Thyroid gland (tissue), 4 donors: ENCODE measurements at regions not wholly inside any gene's neighbourhood (a gene's known extent, or its start where the extent isn't known, plus 50 kb on each side); places are given as distances from the start of the nearest gene placed in this dataset.

Experiments
- DNase-seq, 2 donors: peaks; one replicate each; pipeline ENCODE4 v3.0.0-alpha.2; 2019
- H3K27ac ChIP-seq, 3 donors: fragments of 200-600 bp; sonication (generic); 1 replicate in 2 of 3; 2 replicates in 1 of 3; pipeline ENCODE4 v1.5.1; 2016 to 2019; ENCODE audit warnings: mild to moderate bottlenecking in 1 of 3, moderate library complexity in 1 of 3
- H3K27me3 ChIP-seq: fragments of 200-600 bp; sonication (generic); one replicate; pipeline ENCODE4 v1.5.1; 2019
- H3K36me3 ChIP-seq, 2 donors: fragments of 200-600 bp; sonication (generic); one replicate each; pipeline ENCODE4 v1.5.1; 2016 to 2019
- H3K4me1 ChIP-seq, 2 donors: fragments of 200-600 bp; sonication (generic); one replicate each; pipeline ENCODE4 v1.5.1; 2017 to 2019
- H3K4me3 ChIP-seq, 3 donors: fragments of 200-600 bp; sonication (generic); replicated peaks in 1 of 3; 1 replicate in 2 of 3; 2 replicates in 1 of 3; pipeline ENCODE4 v1.5.1; 2016; ENCODE audit warnings: mild to moderate bottlenecking in 1 of 3
- H3K9me3 ChIP-seq: fragments of 200-600 bp; sonication (generic); one replicate; pipeline ENCODE4 v1.5.1; 2017
- CTCF ChIP-seq, 6 experiments: fragments of 200-600 bp in 3 of 6; fragments of 450-650 bp in 3 of 6; sonication (generic) in 3 of 6; IDR thresholded peaks; one replicate each; pipeline ENCODE4 v1.5.1; 2016 to 2019; ENCODE audit warnings: antibody characterized with exemption in 6 of 6, mild to moderate bottlenecking in 2 of 6, inconsistent platforms in 1 of 6, moderate library complexity in 1 of 6
- POLR2A ChIP-seq, 2 donors: fragments of 450-650 bp; IDR thresholded peaks; one replicate each; pipeline ENCODE4 v1.6.1; 2017; ENCODE audit warnings: antibody characterized with exemption in 2 of 2, mild to moderate bottlenecking in 2 of 2, moderate library complexity in 1 of 2
- WGBS, 2 donors: methylation state at CpG; one replicate each; pipeline ENCODE4 v1.1.5; 2017; 5-methylcytosine and 5-hydroxymethylcytosine counted together
- intact Hi-C: fragments of 100-400 bp; cut with DNase I; formaldehyde crosslinking; loops from one replicate; pipeline ENCODE4 v1.15.1; 2023

GRCh38 chr16:54444851-54445458, 158.4 kb upstream of the IRX3 start:
- H3K27me3 ChIP-seq: no peaks in the 10 kb centered on the region
- H3K4me3 ChIP-seq: no peak overlapping the region
- H3K4me1 ChIP-seq: peaks cover 0 to 8% of the 10 kb centered on the region in 2 donors
- H3K9me3 ChIP-seq: no peaks in the 10 kb centered on the region
- 40 to 76% methylated on average over 1 of the region's 1 CpG for WGBS, 2 donors
- no peak overlapping the region for H3K27ac ChIP-seq
- no peak for TF ChIP-seq POLR2A (IDR thresholded peaks at IDR 0.05)
- TF ChIP-seq CTCF (IDR thresholded peaks at IDR 0.05): no peak
- intact Hi-C loops: no loop called here
- no peaks in the 10 kb centered on the region for H3K36me3 ChIP-seq
- DNase-seq: no peak

GRCh38 chr16:54443839-54444238, 157.3 kb upstream of the IRX3 start:
- DNase-seq: no peak
- no peak overlapping the region for H3K4me3 ChIP-seq
- no peaks in the 10 kb centered on the region for H3K9me3 ChIP-seq
- no peaks in the 10 kb centered on the region for H3K27me3 ChIP-seq
- no peaks in the 10 kb centered on the region for H3K36me3 ChIP-seq
- 87 to 89% methylated on average over 1 of the region's 1 CpG for WGBS, 2 donors
- intact Hi-C loops: no loop called here
- H3K27ac ChIP-seq: no peak overlapping the region
- TF ChIP-seq CTCF (IDR thresholded peaks at IDR 0.05) (no peak), POLR2A (IDR thresholded peaks at IDR 0.05) (no peak)
- H3K4me1 ChIP-seq: peaks cover 0 to 8% of the 10 kb centered on the region in 2 donors

GRCh38 chr16:54443352-54443751, 156.8 kb upstream of the IRX3 start:
- Histone ChIP-seq H3K36me3 (no peaks in the 10 kb centered on the region), H3K27ac (no peak overlapping the region), H3K4me3 (no peak overlapping the region), H3K9me3 (no peaks in the 10 kb centered on the region), H3K4me1 (peaks cover 0 to 8% of the 10 kb centered on the region in 2 donors), H3K27me3 (no peaks in the 10 kb centered on the region)
- intact Hi-C loops: no loop called here
- no peak for DNase-seq
- no peak for TF ChIP-seq POLR2A (IDR thresholded peaks at IDR 0.05)
- no peak for TF ChIP-seq CTCF (IDR thresholded peaks at IDR 0.05)

- DNase-seq: no peak
- intact Hi-C loops: no loop called here
- Histone ChIP-seq H3K27me3 (no peaks in the 10 kb centered on the region), H3K9me3 (no peaks in the 10 kb centered on the region), H3K4me3 (no peak overlapping the region), H3K27ac (no peak overlapping the region), H3K36me3 (no peaks in the 10 kb centered on the region), H3K4me1 (peaks cover 0 to 8% of the 10 kb centered on the region in 2 donors)
- 91 to 92% methylated on average over 5 of the region's 5 CpGs for WGBS, 2 donors
- TF ChIP-seq POLR2A (IDR thresholded peaks at IDR 0.05) (no peak), CTCF (IDR thresholded peaks at IDR 0.05) (no peak)
These were observed 156.3 kb upstream of the IRX3 start for GRCh38 chr16:54442864-54443263.

- Histone ChIP-seq H3K36me3 (no peaks in the 10 kb centered on the region), H3K27ac (no peak overlapping the region), H3K27me3 (no peaks in the 10 kb centered on the region), H3K4me3 (no peak overlapping the region), H3K4me1 (peaks cover 13 to 27% of the 10 kb centered on the region in 2 donors), H3K9me3 (no peaks in the 10 kb centered on the region)
- WGBS, 2 donors: 80 to 85% methylated on average over 3 of the region's 3 CpGs
- intact Hi-C loops: loop anchor here (10.0 kb wide), 1 partner anchor 94 kb away; no protein-coding TSS in a partner anchor
- TF ChIP-seq CTCF (IDR thresholded peaks at IDR 0.05): no peak
- TF ChIP-seq POLR2A (IDR thresholded peaks at IDR 0.05): no peak
- no peak for DNase-seq
These were observed 151.9 kb upstream of the IRX3 start for GRCh38 chr16:54438469-54438868.
